HL-60 (cell line): ENCODE measurements at regions not wholly inside any gene's neighbourhood (a gene's known extent, or its start where the extent isn't known, plus 50 kb on each side); places are given as distances from the start of the nearest gene placed in this dataset.

Experiments
- GABPA ChIP-seq: IDR thresholded peaks from 2 replicates; pipeline ENCODE4 v1.6.1; 2012; ENCODE audit warnings: low read depth
- POLR2AphosphoS5 ChIP-seq: IDR thresholded peaks from 2 replicates; pipeline ENCODE4 v1.6.1; 2012; ENCODE audit warnings: low read depth
- TF ChIP-seq, protein P1 (sequence below): IDR thresholded peaks from one replicate; pipeline ENCODE4 v1.5.1; 2011; ENCODE audit warnings: low read length, control low read depth, inconsistent platforms; ENCODE audit not compliant: insufficient read depth
- TF ChIP-seq, protein P2 (sequence below): IDR thresholded peaks from 2 replicates; pipeline ENCODE4 v1.6.1; 2012; ENCODE audit warnings: low read depth; ENCODE audit not compliant: insufficient replicate concordance

DNA sequence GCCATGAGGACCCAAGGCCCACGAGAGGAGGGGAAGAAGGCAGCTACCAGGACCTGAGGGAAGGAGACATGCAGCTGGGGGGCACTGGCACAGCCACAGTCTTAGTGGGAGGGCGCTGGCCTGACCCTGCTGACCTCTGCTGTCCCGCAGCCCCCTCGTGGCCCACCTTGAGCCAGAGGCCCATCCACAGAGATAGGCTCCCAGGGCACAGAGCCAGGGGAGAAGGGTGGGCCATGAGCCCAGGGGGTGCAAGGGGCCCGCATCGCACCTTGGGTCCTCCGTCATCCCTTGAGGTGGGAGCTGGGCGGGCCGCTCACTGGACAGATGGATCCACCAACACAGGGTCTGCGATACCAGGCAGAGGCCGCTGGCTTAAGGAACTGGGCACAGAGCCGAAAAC is 387.7 kb upstream of the PFKP start:
- TF ChIP-seq, protein P1, sequence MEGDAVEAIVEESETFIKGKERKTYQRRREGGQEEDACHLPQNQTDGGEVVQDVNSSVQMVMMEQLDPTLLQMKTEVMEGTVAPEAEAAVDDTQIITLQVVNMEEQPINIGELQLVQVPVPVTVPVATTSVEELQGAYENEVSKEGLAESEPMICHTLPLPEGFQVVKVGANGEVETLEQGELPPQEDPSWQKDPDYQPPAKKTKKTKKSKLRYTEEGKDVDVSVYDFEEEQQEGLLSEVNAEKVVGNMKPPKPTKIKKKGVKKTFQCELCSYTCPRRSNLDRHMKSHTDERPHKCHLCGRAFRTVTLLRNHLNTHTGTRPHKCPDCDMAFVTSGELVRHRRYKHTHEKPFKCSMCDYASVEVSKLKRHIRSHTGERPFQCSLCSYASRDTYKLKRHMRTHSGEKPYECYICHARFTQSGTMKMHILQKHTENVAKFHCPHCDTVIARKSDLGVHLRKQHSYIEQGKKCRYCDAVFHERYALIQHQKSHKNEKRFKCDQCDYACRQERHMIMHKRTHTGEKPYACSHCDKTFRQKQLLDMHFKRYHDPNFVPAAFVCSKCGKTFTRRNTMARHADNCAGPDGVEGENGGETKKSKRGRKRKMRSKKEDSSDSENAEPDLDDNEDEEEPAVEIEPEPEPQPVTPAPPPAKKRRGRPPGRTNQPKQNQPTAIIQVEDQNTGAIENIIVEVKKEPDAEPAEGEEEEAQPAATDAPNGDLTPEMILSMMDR: no peak
- TF ChIP-seq POLR2AphosphoS5 (no peak), GABPA (no peak)
- TF ChIP-seq, protein P2, sequence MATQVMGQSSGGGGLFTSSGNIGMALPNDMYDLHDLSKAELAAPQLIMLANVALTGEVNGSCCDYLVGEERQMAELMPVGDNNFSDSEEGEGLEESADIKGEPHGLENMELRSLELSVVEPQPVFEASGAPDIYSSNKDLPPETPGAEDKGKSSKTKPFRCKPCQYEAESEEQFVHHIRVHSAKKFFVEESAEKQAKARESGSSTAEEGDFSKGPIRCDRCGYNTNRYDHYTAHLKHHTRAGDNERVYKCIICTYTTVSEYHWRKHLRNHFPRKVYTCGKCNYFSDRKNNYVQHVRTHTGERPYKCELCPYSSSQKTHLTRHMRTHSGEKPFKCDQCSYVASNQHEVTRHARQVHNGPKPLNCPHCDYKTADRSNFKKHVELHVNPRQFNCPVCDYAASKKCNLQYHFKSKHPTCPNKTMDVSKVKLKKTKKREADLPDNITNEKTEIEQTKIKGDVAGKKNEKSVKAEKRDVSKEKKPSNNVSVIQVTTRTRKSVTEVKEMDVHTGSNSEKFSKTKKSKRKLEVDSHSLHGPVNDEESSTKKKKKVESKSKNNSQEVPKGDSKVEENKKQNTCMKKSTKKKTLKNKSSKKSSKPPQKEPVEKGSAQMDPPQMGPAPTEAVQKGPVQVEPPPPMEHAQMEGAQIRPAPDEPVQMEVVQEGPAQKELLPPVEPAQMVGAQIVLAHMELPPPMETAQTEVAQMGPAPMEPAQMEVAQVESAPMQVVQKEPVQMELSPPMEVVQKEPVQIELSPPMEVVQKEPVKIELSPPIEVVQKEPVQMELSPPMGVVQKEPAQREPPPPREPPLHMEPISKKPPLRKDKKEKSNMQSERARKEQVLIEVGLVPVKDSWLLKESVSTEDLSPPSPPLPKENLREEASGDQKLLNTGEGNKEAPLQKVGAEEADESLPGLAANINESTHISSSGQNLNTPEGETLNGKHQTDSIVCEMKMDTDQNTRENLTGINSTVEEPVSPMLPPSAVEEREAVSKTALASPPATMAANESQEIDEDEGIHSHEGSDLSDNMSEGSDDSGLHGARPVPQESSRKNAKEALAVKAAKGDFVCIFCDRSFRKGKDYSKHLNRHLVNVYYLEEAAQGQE: no peak
